Anterior cingulate cortex (tissue), 58 donors: ENCODE measurements at regions not wholly inside any gene's neighbourhood (a gene's known extent, or its start where the extent isn't known, plus 50 kb on each side); places are given as distances from the start of the nearest gene placed in this dataset.

ENCODE experiments used
- DNase-seq, 58 donors: peaks; one replicate each; lab custom pipeline; 2025; lab: John Stamatoyannopoulos, UW

DNA sequence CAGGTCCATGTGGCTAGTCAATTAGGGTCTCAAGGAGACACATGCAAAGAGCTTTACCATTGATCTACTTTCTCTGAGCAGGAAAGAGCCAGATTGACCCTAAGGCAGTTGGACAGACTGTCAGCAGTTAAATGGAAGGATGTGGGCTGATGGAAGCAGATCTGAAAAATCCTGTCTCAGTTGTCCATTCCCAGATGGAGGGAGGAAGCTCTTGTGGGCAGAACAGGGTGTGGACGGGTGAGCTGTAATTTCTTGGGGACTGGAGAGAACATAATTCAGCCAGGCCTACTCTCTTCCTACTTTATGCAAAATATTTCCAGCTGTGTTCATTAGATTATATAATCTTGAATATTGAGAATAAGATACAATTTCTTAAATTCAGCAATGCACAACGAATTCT, 163.6 kb downstream of the GNAT3 start:
- DNase-seq: no peak

DNA sequence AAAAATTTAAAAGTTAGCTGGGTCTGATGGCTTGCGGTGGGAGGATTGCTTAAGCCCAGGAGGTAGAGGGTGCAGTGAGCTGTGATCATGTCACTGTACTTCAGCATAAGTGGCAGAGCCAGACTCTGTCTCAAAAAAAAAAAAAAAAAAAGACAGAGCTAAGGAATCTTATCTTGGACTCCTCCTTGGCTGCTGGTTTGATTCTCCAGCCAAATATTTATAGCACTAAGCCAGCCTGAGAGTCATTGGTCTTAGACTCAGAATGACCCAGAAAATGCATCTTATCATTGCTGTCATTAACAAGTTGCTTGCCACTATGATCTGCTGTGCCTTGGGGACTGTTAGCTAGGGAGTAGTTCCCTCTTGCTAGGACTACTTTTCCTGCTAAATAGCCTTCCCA, 164.7 kb downstream of the GNAT3 start:
- no peak for DNase-seq

DNA sequence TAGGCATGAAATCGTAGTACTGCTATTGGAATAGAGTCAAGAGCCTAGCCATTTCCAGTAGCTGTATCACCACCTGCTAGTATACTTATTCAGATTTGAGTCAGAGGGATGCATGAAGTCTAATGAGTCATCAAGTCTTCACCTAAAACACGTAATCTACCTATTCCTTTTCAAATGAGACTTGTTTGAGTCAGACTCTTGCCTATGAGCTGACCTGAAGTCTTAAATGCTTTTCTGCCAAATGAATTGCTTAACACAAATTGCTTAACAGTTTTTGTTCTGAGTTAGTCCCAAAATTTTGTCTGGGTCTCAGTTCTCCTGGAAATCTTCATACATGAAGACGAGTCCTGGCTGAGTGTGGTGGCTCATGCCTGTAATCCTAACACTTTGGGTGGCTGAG, 165.2 kb downstream of the GNAT3 start:
- DNase-seq: no peak

DNA sequence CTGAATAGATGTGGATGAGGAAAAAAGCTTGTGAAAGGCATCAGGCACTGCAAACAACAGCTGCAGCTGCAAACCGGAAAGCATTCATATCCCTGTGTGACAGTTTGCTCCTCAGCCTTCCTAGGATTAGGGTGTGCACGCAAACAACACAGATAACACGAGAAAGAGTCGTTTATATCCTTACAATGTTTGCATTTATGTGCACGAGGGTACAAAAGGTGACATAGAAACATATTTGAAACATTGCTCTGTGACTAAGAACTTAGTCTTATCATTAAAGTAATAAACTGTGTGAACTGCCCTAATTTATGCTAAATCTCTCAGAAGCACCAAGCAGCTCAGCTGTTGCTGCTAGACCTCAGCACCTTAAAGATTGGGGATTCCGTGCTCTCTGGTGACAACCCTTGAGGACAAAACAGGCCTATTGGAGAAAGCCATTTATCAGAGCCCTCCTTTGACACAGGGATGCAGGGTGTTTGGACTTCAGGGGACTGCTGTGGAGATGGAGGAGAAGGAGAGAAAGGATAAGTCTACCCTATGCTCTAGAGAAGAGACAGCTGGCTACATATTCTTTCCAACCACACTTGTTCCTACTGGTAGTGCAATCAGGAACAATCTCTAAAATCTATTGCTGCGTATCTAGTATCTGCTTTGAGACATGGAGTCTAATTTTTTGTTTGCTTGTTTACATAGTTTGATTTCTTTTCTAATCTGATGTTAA, 176.2 kb downstream of the GNAT3 start:
- peak in 7 of 58 donors; percentile 1 to 26 (median 4) for DNase-seq

DNA sequence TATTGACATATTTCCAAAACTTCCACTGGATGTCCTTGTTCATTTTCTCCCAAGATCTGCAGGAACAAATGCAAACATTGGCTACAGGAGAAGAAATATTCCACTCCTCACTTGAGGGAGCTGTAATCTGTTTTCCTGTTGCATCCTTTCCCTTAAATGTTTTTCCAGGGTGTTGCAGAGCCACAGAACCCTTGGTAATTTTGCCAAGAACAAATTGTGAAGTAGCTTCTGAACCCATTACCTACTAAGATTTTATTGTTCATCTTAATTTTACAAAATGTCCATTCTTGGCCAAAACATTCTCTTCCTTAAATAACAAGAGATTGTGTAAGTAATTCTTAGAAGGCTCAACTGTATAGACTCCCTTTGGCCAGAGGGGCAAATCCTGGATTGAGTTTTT, 177.0 kb downstream of the GNAT3 start:
- DNase-seq: no peak

DNA sequence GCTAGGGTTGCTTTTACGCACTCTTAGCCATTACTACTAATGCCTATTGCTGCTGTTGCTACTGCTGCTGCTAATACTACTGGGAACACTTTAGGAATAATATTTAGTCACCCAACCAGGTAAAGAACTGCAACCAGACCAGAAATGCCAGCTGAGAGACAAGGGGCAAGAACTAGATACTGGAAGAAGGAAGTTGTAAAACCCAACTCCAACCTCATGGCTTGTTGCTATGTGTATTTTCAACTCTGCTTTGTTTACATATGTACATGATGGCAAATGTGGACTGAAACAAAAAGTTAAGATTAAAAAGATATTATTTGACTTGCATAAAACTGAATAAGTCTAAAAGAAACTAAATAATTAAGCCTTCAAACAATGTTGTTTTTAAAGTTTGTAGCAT, 177.7 kb downstream of the GNAT3 start:
- no peak for DNase-seq

DNA sequence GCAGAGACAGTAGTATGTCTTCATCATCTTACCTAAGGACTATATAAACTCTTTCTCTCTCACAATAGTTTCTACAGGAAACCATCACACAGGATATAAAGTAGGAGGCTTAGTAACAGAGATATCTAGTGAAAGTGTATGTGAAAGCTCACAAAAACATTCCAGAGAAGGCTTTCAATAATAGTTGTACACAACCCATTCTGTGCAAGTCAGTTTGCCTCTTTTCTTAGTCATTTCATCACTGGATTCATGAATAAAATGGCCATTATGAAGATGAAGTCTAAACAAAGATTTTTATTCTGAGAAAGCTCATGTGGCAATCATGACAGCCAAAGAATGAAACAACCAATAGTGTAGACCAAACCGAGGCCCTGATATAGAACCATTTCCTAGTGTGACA, 178.8 kb downstream of the GNAT3 start:
- DNase-seq: no peak

DNA sequence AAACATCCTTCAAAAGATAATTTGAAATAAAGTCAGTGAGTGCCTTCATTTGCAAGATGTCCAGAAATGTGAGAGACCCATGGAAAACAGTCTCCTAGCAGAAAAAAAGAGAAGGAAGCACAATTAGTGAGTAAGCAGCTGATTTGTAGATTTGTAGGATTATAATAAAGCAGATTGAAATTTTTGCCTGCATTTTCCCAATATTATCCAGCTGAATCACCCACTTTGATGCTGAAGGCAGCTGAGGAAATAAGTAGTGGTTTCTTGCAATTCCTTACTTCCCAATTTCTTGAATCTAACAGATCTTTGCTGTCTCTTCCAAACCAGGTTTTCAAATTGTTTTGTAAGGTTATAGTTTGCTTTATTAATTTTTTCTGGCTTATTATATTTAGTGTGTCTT, 181.4 kb downstream of the GNAT3 start:
- no peak for DNase-seq

DNA sequence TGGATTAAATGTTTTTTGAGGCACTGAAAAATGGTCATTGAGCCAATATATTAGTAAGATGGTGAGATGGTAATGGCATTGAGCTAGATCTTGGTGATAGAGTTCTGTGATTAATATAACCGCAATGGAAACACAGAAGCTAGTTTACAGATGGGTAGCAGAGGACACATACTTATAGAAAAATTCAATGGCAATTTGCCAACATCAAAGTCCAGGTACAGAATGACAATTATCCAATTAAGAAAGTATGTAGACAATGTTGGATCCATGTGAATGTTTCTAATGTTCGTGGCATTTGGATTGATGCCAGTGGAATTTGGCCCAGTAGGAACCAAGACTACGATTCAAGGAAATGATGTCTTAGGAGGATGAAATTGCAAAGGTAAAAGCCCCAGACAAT, 187.8 kb downstream of the GNAT3 start:
- DNase-seq: no peak

DNA sequence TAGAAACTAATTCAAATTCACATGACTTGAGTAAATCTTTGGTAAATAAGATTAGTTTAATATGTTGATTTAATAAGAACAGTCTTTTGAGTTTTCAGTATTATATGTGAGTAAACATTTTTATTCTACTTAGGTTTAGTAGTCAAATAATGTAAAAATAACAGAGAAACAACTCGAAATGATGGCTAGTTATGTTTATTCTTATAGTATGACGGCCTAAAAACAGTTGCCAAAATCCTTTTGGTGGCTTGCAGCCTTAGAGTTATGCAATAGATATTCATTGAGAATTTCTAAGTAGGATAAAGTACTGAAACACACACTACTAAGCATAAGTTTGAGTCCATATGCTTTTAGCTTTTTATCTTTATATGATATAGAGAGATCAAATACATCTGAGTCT, 184.8 kb downstream of the GNAI1 start:
- DNase-seq: no peak

DNA sequence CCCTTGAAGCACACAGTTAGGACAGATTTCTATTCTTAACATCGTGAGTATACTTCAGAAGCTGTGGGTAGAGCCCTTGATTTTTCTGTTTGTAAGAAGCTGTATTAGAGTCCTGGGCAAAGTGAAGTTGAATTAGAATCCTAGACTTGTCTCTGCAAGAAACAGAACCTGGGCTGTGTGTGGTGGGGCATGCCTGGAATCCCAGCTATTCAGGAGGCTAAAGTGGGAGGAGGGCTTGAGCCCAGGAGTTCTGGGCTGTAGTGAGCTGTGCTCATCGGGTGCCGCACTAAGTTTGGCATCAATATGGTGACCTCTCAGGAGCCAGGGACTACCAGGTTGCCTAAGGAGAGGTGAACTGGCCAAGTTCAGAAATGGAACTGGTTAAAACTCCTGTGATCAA, 183.4 kb downstream of the GNAI1 start:
- no peak for DNase-seq

DNA sequence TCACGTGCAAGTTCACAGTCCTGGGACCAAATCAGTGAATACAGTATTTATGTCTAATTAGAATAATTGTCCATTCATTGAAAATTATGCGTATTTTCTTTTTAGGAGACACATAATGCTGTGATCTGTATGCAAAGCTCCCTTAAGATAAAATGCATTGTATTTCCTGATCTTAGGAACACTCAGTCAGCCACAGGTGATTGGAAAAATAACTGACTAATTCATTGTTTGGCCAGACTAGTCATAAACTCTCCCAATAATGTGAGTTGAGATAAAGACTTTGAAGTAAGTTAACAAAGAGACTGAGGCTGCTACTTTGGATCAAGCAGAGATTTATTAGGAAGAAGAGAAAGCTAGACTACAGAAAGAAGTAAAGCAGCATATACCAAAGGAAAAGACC, 182.2 kb downstream of the GNAI1 start:
- DNase-seq: no peak

DNA sequence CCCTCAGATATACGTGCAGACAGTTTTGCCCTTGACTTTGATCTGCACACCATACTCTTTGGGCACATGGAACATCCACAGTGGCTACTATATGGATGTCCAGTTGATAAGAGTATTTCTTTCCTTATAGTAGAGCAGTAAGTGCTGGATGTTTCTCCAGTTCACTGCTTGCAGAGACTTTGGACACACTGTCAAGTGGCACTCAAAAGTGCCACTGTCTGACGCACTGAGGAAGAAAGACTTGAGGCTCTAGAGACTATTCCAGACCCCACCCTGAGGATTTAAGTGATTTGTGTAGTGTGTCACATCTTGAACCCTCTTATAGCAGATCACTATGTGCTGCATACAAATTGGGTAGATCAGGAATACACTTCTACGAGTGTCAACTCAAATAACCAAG, 179.1 kb downstream of the GNAI1 start:
- no peak for DNase-seq

DNA sequence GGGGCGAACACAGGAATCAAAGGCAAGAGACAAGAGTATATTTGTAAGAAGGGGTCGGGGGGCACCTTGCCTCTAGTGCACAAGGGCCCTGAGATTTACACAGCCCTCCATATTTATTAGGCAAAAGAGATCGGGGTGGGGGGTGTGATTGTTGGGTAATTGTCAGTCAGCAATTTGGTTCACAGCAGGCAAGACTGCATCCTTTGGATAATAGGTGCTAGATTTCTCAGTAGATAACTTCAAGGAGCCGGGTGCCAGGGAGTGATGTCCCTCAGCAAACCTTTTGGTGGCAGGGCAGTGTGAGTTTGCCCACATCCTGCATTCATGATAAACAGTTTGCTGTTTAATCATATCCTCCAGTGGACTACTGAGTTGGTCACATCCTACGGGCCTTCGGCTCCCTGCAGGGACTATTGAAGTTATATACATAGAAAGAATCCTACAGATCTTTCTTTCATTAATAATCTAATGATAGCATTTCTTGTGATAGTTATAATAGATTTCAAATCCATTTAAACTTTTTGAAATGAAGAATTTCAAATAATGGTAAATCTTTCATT, 178.5 kb downstream of the GNAI1 start:
- no peak for DNase-seq

DNA sequence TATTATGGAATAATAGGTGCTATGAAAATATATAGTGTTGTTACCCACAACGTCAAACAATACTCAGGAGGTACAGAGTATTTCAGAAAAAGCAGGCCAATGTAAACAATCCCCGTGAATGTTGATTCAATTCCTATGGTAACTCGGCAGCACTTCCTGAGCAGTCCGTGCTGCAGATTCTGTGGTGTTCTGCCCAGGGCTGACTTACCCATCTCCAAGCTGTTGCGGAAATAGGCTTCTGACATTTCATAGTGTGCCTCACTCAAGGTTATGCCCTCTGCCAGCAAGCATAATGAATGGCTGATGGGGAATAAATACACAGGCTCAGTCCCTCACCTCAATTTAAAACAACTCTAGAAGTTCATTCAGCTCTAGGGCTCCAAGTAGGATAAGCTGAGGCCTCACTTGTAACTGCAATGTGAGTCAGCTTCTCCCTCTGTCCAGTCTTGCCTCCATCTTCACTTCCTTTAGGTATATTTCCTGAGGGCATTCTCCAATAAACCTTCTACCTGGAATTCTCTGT, 177.6 kb downstream of the GNAI1 start:
- no peak for DNase-seq

DNA sequence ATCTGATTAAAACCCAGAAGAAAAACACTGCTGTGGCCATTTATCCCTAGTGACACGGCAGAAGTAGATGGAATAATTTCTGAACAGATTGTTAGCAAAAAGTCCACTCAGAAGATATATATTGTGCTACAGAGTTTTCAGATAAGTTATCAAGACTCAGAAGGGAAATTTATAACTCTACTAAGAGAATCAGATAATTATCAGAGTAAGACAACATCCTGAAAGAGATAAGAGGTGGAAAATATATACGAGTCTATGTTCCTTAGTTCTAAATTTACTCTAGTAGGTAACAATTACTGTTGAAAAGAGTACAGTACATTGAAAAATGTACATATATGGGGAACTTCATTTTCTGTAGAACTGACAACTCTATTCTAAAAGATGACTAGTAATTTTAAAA, 176.7 kb downstream of the GNAI1 start:
- no peak for DNase-seq

DNA sequence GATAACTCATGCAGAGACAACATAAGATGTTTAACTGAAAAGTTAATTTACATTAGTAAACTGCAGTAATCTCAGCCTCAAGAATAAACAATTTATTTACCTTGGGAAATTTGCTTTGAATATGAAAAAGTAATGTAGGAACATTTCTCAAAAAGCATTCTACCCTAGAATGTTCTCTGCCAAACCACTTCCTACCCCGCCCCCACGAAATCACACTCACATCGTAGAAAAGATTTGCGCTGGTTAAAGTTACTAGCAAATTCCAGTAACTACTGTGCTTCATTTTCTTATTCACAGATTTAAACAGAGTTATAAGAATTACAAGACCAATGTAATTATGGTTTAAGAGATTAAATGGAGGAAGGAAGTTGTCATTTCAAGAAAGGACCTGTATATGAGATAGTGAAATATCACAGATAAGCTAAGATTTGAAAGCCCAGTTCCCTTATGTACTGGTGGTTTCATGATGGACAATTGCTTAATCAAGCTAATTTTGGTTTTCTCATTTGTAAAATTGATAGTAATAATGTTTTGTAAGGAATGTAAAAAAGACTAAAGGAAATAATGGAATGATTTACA, 175.4 kb downstream of the GNAI1 start:
- DNase-seq: no peak

DNA sequence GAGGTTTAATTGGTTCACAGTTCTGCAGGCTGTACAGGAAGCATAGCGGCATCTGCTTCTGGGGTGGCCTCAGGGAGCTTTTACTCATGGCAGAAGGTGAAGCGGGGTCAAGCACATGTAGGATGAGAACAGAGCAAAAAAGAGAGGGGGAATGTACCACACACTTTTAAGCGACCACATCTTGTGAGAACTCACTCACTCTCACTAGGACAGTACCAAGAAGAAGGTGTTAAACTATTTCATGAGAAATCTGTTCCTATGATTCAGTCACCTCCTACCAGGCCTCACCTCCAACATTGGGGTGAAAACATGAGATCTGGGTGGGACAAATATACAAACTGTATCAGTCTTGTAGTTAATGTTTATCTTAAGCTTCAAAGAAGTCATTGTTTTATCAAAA, 174.7 kb downstream of the GNAI1 start:
- no peak for DNase-seq

DNA sequence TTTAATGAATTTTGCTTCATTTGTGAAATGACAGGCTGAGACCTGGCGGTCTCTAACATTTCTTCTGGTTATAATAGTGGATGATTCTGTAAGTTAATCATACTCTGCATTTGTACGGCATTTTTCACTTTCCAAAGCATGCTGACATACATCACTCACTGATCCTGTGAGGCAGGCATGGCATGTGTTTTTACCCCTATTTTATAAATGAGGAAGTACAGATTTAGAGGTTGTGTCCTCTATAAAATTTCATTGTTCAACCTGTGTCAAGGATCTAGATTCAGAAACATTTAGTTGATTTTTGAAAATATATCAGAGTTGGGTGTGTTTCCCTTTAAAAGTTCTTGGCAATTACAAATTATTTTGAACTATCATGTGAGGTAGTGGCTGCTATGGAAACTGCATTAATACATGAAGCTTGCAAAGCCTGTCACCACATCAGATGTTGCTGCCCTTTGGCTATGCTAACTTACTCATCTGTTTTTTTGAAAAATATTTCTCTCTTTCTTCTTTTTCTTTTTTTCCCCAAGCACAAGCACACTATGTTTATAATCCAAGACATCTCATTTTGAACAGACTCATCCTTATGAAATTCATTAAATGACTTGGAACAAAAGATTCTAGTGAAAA, 172.7 kb downstream of the GNAI1 start:
- DNase-seq: no peak

DNA sequence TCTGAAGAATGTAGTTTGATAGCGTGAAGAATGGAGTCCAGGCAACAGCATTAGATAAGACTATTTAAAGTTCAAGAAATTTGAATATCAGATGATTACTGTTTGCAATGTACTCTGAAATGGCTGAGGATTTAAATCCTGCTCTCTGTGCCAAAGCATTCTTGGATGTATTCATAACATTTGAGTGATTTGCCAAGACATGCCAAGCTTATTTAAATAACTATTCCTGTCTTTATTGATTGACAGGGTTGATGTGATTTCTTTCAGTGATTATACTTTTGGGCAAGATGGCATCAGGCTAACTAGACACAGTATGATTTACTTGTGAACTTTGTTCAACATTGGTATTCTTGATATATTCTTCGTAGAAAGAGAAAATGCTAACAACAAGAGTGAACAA, 168.7 kb downstream of the GNAI1 start:
- DNase-seq: no peak

DNA sequence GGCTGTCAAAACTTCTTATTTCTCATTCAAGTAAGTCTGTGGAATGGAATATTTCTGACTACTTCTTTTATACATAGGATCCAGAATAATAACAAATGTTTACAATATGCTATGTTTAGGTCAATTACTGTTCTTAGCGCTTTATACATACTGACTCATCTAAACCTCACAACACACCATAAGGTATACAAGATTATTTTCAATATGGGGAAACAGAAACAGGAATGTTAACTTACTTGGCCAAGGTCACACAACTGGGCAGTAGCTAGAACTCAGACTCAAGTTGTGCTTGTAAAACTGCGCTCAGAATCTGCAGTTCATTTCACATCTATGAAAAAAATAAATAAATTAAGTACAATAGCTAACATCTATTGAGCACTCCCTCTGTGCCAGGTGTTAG, 168.0 kb downstream of the GNAI1 start:
- no peak for DNase-seq

DNA sequence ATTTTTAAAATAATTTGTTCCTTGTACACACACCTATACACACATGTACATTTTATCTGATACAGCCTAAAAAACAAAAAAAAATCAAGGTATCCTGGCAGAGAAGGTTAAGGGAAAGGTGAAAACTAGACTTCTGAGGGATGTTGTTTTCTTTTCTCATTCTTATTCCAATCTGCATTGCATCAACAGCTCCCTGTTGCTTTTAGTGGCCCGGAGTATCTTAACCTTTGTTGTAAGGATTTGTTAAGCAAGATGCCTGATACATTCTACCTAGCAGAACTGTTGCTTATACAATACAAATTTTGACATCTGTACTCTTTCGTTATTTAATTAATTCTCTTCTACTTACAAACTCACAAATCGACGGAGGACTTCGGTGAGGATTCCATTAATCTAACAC, 167.4 kb downstream of the GNAI1 start:
- no peak for DNase-seq
